ENCODE measurements at regions not wholly inside any gene's neighbourhood (a gene's known extent, or its start where the extent isn't known, plus 50 kb on each side); places are given as distances from the start of the nearest gene placed in this dataset.
"Not testable (repeated sequence)": the region's sequence is repeated elsewhere in the genome, so short reads cannot be mapped to it uniquely, and the experiment has no call there.

GRCh38 chr2:67771380-67771779 is 291.4 kb downstream of the C1D start:
- Histone ChIP-seq H3K4me3 (ENCODE audit: low read depth in 1 of 3, low read length in 3 of 3) (no peak overlapping the region), H3K9me3 (ENCODE audit: control insufficient read depth in 2 of 2, insufficient read depth in 1 of 2, low read depth in 1 of 2, low read length in 1 of 2) (no peaks in the 10 kb centered on the region), H3K4me1 (ENCODE audit: control insufficient read depth in 3 of 3, insufficient read depth in 2 of 3, low read depth in 1 of 3, low read length in 2 of 3) (no peaks in the 10 kb centered on the region), H3K36me3 (ENCODE audit: control insufficient read depth in 3 of 3, insufficient read depth in 2 of 3, low read depth in 1 of 3, low read length in 3 of 3) (no peaks in the 10 kb centered on the region), H3K27me3 (ENCODE audit: control insufficient read depth in 3 of 3, insufficient read depth in 3 of 3, low read length in 3 of 3) (peaks cover 0 to 2% (median 0%) of the 10 kb centered on the region in 3 donors), H3K27ac (ENCODE audit: low read depth in 1 of 3, low read length in 2 of 3) (no peak overlapping the region)
- no peak for FAIRE-seq
- no peak for DNase-seq
- WGBS, 3 donors = 93 to 95% (median 94%) methylated on average over 3 of the region's 3 CpGs

GRCh38 chr2:67772216-67773170 is 290.3 kb downstream of the C1D start:
- H3K4me1 ChIP-seq (ENCODE audit: control insufficient read depth in 3 of 3, insufficient read depth in 2 of 3, low read depth in 1 of 3, low read length in 2 of 3) = no peaks in the 10 kb centered on the region
- DNase-seq (no peak), FAIRE-seq (no peak)
- H3K4me3 ChIP-seq (ENCODE audit: low read depth in 1 of 3, low read length in 3 of 3) = no peak overlapping the region
- no peaks in the 10 kb centered on the region for H3K9me3 ChIP-seq (ENCODE audit: control insufficient read depth in 2 of 2, insufficient read depth in 1 of 2, low read depth in 1 of 2, low read length in 1 of 2)
- peaks cover 0 to 2% (median 0%) of the 10 kb centered on the region in 3 donors for H3K27me3 ChIP-seq (ENCODE audit: control insufficient read depth in 3 of 3, insufficient read depth in 3 of 3, low read length in 3 of 3)
- no peak overlapping the region for H3K27ac ChIP-seq (ENCODE audit: low read depth in 1 of 3, low read length in 2 of 3)
- H3K36me3 ChIP-seq (ENCODE audit: control insufficient read depth in 3 of 3, insufficient read depth in 2 of 3, low read depth in 1 of 3, low read length in 3 of 3) = no peaks in the 10 kb centered on the region
- 59 to 72% (median 72%) methylated on average over 9 of the region's 9 CpGs for WGBS, 3 donors

GRCh38 chr2:67773851-67774250 is 289.0 kb downstream of the C1D start:
- H3K4me3 ChIP-seq (ENCODE audit: low read depth in 1 of 3, low read length in 3 of 3) = no peak overlapping the region
- H3K4me1 ChIP-seq (ENCODE audit: control insufficient read depth in 3 of 3, insufficient read depth in 2 of 3, low read depth in 1 of 3, low read length in 2 of 3) = no peaks in the 10 kb centered on the region
- H3K9me3 ChIP-seq (ENCODE audit: control insufficient read depth in 2 of 2, insufficient read depth in 1 of 2, low read depth in 1 of 2, low read length in 1 of 2) = no peaks in the 10 kb centered on the region
- H3K36me3 ChIP-seq (ENCODE audit: control insufficient read depth in 3 of 3, insufficient read depth in 2 of 3, low read depth in 1 of 3, low read length in 3 of 3) = no peaks in the 10 kb centered on the region
- DNase-seq (no peak), FAIRE-seq (no peak)
- peaks cover 0 to 2% (median 0%) of the 10 kb centered on the region in 3 donors for H3K27me3 ChIP-seq (ENCODE audit: control insufficient read depth in 3 of 3, insufficient read depth in 3 of 3, low read length in 3 of 3)
- WGBS, 3 donors = 72 to 92% (median 89%) methylated on average over 3 of the region's 3 CpGs
- H3K27ac ChIP-seq (ENCODE audit: low read depth in 1 of 3, low read length in 2 of 3) = no peak overlapping the region

DNA sequence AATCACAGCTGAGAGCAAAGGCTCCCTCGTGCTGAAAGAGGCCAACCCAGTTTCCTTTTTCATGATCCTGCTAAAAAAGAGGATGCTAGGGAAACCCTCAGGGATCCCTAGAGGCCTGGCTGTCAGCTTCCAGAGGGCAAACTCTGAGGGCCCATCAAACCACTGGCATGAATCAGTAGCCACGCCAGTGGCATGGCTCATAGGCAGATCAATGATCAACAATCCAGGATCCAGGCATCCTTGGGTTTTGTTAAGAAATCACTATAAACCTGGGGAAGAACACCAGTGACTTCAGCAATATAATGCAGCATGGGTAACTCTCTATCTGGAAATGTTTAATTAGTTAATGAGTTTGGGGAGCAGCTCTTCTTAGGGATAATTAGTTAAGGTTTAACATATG is 286.5 kb downstream of the C1D start:
- FAIRE-seq (no peak), DNase-seq (no peak)
- Histone ChIP-seq H3K4me1 (ENCODE audit: control insufficient read depth in 3 of 3, insufficient read depth in 2 of 3, low read depth in 1 of 3, low read length in 2 of 3) (no peaks in the 10 kb centered on the region), H3K27me3 (ENCODE audit: control insufficient read depth in 3 of 3, insufficient read depth in 3 of 3, low read length in 3 of 3) (no peaks in the 10 kb centered on the region), H3K9me3 (ENCODE audit: control insufficient read depth in 2 of 2, insufficient read depth in 1 of 2, low read depth in 1 of 2, low read length in 1 of 2) (no peaks in the 10 kb centered on the region), H3K4me3 (ENCODE audit: low read depth in 1 of 3, low read length in 3 of 3) (no peak overlapping the region), H3K27ac (ENCODE audit: low read depth in 1 of 3, low read length in 2 of 3) (no peak overlapping the region), H3K36me3 (ENCODE audit: control insufficient read depth in 3 of 3, insufficient read depth in 2 of 3, low read depth in 1 of 3, low read length in 3 of 3) (no peaks in the 10 kb centered on the region)
- WGBS, 3 donors = 46 to 63% (median 55%) methylated on average over 2 of the region's 2 CpGs

- FAIRE-seq (no peak), DNase-seq (no peak)
- Histone ChIP-seq H3K36me3 (ENCODE audit: control insufficient read depth in 3 of 3, insufficient read depth in 2 of 3, low read depth in 1 of 3, low read length in 3 of 3) (no peaks in the 10 kb centered on the region), H3K27ac (ENCODE audit: low read depth in 1 of 3, low read length in 2 of 3) (no peak overlapping the region), H3K9me3 (ENCODE audit: control insufficient read depth in 2 of 2, insufficient read depth in 1 of 2, low read depth in 1 of 2, low read length in 1 of 2) (no peaks in the 10 kb centered on the region), H3K4me3 (ENCODE audit: low read depth in 1 of 3, low read length in 3 of 3) (no peak overlapping the region), H3K4me1 (ENCODE audit: control insufficient read depth in 3 of 3, insufficient read depth in 2 of 3, low read depth in 1 of 3, low read length in 2 of 3) (no peaks in the 10 kb centered on the region), H3K27me3 (ENCODE audit: control insufficient read depth in 3 of 3, insufficient read depth in 3 of 3, low read length in 3 of 3) (no peaks in the 10 kb centered on the region)
- WGBS, 3 donors = 67 to 81% (median 76%) methylated on average over 1 of the region's 1 CpG
Measured at GRCh38 chr2:67777010-67777409, 285.8 kb downstream of the C1D start.

- no peaks in the 10 kb centered on the region for H3K4me1 ChIP-seq (ENCODE audit: control insufficient read depth in 3 of 3, insufficient read depth in 2 of 3, low read depth in 1 of 3, low read length in 2 of 3)
- 88 to 91% (median 91%) methylated on average over 1 of the region's 1 CpG for WGBS, 3 donors
- no peak overlapping the region for H3K27ac ChIP-seq (ENCODE audit: low read depth in 1 of 3, low read length in 2 of 3)
- H3K9me3 ChIP-seq (ENCODE audit: control insufficient read depth in 2 of 2, insufficient read depth in 1 of 2, low read depth in 1 of 2, low read length in 1 of 2) = no peaks in the 10 kb centered on the region
- FAIRE-seq = no peak
- no peak overlapping the region for H3K4me3 ChIP-seq (ENCODE audit: low read depth in 1 of 3, low read length in 3 of 3)
- no peaks in the 10 kb centered on the region for H3K36me3 ChIP-seq (ENCODE audit: control insufficient read depth in 3 of 3, insufficient read depth in 2 of 3, low read depth in 1 of 3, low read length in 3 of 3)
- no peaks in the 10 kb centered on the region for H3K27me3 ChIP-seq (ENCODE audit: control insufficient read depth in 3 of 3, insufficient read depth in 3 of 3, low read length in 3 of 3)
- no peak for DNase-seq
Measured at GRCh38 chr2:67777836-67778429, 284.9 kb downstream of the C1D start.

- not testable (repeated sequence) for H3K36me3 ChIP-seq (ENCODE audit: control insufficient read depth in 3 of 3, insufficient read depth in 2 of 3, low read depth in 1 of 3, low read length in 3 of 3); H3K4me3 ChIP-seq (ENCODE audit: low read depth in 1 of 3, low read length in 3 of 3); H3K27me3 ChIP-seq (ENCODE audit: control insufficient read depth in 3 of 3, insufficient read depth in 3 of 3, low read length in 3 of 3); H3K4me1 ChIP-seq (ENCODE audit: control insufficient read depth in 3 of 3, insufficient read depth in 2 of 3, low read depth in 1 of 3, low read length in 2 of 3); H3K9me3 ChIP-seq (ENCODE audit: control insufficient read depth in 2 of 2, insufficient read depth in 1 of 2, low read depth in 1 of 2, low read length in 1 of 2); H3K27ac ChIP-seq (ENCODE audit: low read depth in 1 of 3, low read length in 2 of 3); DNase-seq; FAIRE-seq
- 60 to 79% (median 61%) methylated on average over 5 of the region's 5 CpGs for WGBS, 3 donors
Measured at GRCh38 chr2:67780841-67781240, 282.0 kb downstream of the C1D start.

- Histone ChIP-seq H3K4me3 (ENCODE audit: low read depth in 1 of 3, low read length in 3 of 3) (no peak overlapping the region), H3K4me1 (ENCODE audit: control insufficient read depth in 3 of 3, insufficient read depth in 2 of 3, low read depth in 1 of 3, low read length in 2 of 3) (no peaks in the 10 kb centered on the region), H3K27me3 (ENCODE audit: control insufficient read depth in 3 of 3, insufficient read depth in 3 of 3, low read length in 3 of 3) (no peaks in the 10 kb centered on the region), H3K9me3 (ENCODE audit: control insufficient read depth in 2 of 2, insufficient read depth in 1 of 2, low read depth in 1 of 2, low read length in 1 of 2) (no peaks in the 10 kb centered on the region), H3K36me3 (ENCODE audit: control insufficient read depth in 3 of 3, insufficient read depth in 2 of 3, low read depth in 1 of 3, low read length in 3 of 3) (no peaks in the 10 kb centered on the region), H3K27ac (ENCODE audit: low read depth in 1 of 3, low read length in 2 of 3) (no peak overlapping the region)
- DNase-seq (no peak), FAIRE-seq (no peak)
- WGBS, 3 donors = 51 to 61% (median 59%) methylated on average over 4 of the region's 4 CpGs
Measured at GRCh38 chr2:67782443-67782842, 280.4 kb downstream of the C1D start.

All from small intestine (tissue), 7 donors.